ENCODE measurements at regions not wholly inside any gene's neighbourhood (a gene's known extent, or its start where the extent isn't known, plus 50 kb on each side); places are given as distances from the start of the nearest gene placed in this dataset.

DNA sequence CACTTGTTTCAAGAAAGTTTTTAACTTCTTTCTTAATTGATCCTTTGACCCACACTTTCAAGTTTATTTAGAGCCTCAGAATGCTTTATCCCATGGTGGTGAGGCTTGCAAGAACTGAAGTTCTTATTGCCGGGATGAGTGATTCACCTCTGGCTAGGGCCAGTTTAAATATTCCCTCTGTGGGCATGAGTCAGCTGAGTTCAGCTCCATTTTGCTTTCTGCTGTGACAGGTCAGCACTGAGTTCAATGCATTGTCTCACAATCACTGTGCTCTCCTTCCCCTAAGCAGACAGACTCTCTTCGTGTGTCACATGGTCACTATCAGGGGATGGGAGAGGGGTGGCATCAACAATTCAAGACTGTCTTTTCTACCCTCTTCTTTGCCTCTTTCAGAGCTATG is 514.6 kb upstream of the FBXO33 start:
- DNase-seq (ENCODE audit: low read depth in 2 of 3, low spot score in 2 of 3): no peak

- DNase-seq (ENCODE audit: low read depth in 2 of 3, low spot score in 2 of 3): no peak
Measured at GRCh38 chr14:39939023-39939422, 506.8 kb upstream of the FBXO33 start.

GRCh38 chr14:39912192-39913100 is 480.2 kb upstream of the FBXO33 start:
- no peak for DNase-seq (ENCODE audit: low read depth in 2 of 3, low spot score in 2 of 3)

- no peak for DNase-seq (ENCODE audit: low read depth in 2 of 3, low spot score in 2 of 3)
Measured at GRCh38 chr14:39897657-39898056, 465.4 kb upstream of the FBXO33 start.

DNA sequence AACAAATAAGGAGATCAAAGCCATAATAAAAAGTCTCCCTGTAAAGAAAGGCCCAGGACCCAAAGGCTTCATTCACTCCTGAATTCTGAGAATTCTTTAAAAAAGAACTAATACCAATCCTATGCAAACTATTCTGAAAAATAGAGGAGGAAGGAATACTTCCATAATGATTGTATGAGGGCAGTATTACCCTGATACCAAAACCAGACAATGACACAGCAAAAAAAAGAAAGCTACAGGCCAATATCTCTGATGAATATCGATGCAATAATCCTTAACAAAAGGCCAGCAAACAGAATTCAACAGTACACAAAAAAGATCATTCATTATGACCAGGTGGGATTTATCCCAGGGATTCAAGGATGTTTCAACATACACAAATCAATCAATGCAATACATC is 457.8 kb upstream of the FBXO33 start:
- no peak for DNase-seq (ENCODE audit: low read depth in 2 of 3, low spot score in 2 of 3)

- DNase-seq (ENCODE audit: low read depth in 2 of 3, low spot score in 2 of 3): no peak
Measured at GRCh38 chr14:39884091-39884490, 451.9 kb upstream of the FBXO33 start.

GRCh38 chr14:39880965-39881364 is 448.7 kb upstream of the FBXO33 start:
- no peak for DNase-seq (ENCODE audit: low read depth in 2 of 3, low spot score in 2 of 3)

GRCh38 chr14:39880106-39880695 is 448.0 kb upstream of the FBXO33 start:
- DNase-seq (ENCODE audit: low read depth in 2 of 3, low spot score in 2 of 3): no peak

GRCh38 chr14:39877577-39878190 is 445.5 kb upstream of the FBXO33 start:
- DNase-seq (ENCODE audit: low read depth in 2 of 3, low spot score in 2 of 3): no peak

- no peak for DNase-seq (ENCODE audit: low read depth in 2 of 3, low spot score in 2 of 3)
Measured at GRCh38 chr14:39876916-39877315, 444.7 kb upstream of the FBXO33 start.

DNA sequence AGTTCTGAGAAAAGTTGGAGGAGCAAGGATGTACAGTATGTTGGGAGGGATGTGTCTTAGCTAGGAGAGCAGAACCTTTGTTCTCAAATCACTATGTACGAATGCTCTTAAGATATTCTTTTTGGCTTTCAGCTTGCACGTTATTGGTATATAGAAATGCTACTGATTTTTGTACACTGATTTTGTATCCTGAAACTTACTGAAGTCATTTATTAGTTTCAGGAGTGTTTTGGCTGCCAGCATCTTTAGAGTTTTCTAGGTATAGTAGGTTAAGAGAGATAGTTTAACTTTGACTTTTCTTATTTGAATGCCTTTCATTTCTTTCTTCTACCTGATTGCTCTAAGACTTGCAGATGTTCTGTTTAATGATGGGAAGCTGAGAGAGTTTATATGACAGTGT is 442.8 kb upstream of the FBXO33 start:
- DNase-seq (ENCODE audit: low read depth in 2 of 3, low spot score in 2 of 3): no peak

DNA sequence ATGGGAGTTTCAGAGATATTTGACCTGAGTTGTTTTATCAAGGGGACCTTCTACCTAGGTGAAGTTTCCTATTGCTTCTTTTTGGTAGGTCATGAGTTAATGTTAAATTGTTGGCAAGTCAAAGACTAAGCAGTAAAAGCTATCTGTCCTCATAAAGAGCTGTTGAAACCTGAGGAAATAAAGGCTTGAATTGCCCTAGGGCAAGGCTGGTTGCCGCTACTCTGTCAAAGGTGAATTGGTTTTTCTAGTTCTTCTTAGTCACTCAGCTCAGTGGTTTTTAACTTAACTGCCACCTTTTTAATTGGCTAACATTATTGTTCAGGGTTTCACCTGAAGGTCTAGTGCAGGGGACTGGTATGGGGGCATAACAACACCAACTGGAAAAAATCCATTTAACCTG is 441.6 kb upstream of the FBXO33 start:
- DNase-seq (ENCODE audit: low read depth in 2 of 3, low spot score in 2 of 3): no peak

- DNase-seq (ENCODE audit: low read depth in 2 of 3, low spot score in 2 of 3): no peak
Measured at GRCh38 chr14:39868949-39869348, 436.7 kb upstream of the FBXO33 start.

GRCh38 chr14:39868251-39868650 is 436.0 kb upstream of the FBXO33 start:
- DNase-seq (ENCODE audit: low read depth in 2 of 3, low spot score in 2 of 3): no peak

DNA sequence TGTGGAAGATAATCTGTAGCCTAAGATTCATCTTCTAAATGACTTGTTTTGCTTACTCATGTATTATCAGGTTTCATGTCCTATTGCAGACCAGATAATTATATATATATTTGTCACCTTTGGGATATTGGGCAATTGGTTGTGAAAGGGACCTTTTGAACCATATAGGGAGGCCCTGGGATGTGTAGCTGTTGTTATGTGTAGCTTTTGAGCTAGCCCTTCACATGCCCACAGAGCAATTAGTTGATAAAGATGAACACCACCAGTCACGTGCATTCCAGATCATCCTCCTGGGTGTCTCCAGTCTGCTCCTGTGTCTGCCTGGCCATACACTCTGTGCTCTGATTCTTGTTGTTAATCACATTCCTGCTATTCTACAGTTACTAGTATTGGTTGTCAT is 431.2 kb upstream of the FBXO33 start:
- DNase-seq (ENCODE audit: low read depth in 2 of 3, low spot score in 2 of 3): no peak

GRCh38 chr14:39861696-39862095 is 429.5 kb upstream of the FBXO33 start:
- DNase-seq (ENCODE audit: low read depth in 2 of 3, low spot score in 2 of 3): no peak

DNA sequence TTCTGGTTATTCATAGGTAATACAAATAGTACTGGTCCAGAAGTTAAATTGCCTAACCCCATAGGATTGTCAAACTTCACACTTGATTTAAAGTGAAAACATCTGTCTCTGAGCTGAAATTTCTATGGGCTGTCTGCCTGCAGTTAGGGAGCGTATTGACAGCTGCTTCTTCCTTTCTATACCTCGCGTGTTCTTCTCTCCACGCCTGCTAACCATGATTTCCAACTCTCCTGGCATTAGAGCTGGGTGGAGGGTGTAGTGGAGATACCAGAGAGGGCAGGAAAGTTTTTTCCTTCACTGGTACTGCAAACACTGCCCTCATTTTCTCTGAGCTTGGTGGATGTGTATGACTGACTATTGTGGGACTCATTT is 429.0 kb upstream of the FBXO33 start:
- no peak for DNase-seq (ENCODE audit: low read depth in 2 of 3, low spot score in 2 of 3)

DNA sequence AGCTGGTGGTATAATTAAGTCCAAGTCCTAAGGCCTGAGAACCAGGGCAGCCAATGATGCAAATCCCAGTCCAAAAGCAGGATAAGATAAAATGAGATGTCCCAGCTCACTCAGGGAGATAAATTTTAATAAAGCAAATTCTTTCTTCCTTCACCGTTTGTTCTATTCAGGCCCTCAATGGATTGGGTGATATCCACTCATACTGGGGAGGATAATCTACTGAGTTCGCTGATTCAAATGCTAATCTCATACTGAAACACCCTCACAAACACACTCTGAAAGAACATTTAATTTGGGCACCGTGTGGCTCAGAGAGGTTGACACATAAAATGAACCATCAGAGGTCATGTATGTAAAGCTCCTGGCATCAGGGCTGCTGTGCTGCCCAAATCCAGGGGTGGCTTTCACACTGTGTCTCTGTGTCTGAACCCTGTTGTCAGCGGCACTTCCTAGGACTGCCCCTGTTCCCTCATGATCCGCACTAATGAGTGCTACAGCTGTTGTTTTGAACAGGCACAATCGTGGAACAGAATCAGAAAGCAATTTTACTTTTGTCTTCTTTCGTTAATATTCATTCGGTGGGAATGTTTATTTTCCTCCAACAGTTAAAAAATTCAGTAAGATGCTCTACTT is 428.5 kb upstream of the FBXO33 start:
- DNase-seq (ENCODE audit: low read depth in 2 of 3, low spot score in 2 of 3): no peak

DNA sequence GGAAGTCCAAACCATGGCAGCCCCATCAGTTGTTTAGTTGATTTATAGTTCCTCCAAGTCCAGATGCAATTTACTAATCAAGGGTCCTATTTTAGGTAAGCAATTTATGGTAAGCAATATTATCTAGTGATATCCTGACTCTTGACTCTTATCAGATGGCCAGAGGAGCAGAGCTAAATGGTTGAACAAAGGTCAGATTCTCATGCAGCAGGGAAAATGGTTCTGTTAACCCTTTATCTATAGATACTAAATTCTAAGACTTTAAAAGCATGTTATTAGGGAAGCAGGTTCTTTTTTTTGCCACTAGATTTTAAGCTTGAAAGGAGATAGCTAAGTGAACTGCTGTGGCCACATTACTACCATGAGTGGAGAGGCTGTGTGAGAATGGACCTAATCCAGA is 427.1 kb upstream of the FBXO33 start:
- no peak for DNase-seq (ENCODE audit: low read depth in 2 of 3, low spot score in 2 of 3)

DNA sequence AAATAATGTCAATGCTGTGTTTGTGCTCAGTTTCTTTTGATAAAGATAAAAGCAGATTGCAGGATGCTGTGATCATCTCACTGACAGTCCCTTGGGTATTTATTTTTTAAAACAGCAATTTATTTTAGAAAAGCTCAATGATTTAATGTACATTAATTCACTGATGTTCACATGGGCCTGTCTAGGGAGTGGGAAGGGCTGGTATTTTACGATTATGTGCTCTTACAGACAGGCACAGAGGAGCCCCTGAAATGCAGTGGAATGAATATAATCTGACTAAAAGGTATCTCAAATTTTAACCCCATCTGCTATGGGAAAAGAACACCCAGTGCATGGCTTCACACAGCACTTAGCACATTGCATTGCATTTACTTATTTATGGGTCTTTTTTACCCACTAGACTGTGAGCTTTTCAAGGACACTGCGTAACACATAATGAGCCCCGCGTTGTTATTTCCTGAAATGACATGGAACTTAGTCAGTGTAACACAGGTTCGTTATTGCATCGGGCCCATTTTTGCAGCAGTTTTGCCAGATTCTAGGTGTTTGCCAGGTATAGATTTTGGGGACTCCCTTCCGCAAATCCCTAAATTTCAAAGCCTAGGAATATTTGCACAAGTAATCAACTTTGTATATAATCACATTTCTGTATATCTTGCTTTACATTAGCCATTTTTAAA is 425.3 kb upstream of the FBXO33 start:
- DNase-seq (ENCODE audit: low read depth in 2 of 3, low spot score in 2 of 3): no peak

DNA sequence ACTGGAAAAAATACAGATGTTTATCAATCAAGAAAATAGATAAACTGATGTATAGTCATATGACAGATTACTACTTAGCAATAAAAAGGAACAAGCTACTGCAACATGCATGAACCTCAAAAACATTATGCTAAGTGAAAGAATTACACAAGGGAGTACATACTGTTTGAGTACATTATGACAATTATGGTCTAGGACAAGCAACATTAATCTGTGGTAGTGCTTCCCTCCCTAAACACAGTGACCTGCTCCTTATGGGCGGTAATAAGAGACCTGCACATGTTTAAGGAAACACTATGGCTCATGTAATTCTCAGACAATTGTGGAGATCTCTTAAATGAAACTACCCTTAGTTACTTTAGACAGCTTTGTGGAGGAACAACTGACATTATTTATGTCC is 421.2 kb upstream of the FBXO33 start:
- DNase-seq (ENCODE audit: low read depth in 2 of 3, low spot score in 2 of 3): no peak

All from hematopoietic multipotent progenitor cell (in vitro differentiated cells).